Adrenal gland (tissue), 5 donors: ENCODE measurements at regions not wholly inside any gene's neighbourhood (a gene's known extent, or its start where the extent isn't known, plus 50 kb on each side); places are given as distances from the start of the nearest gene placed in this dataset.

Experiments
- POLR2A ChIP-seq, 2 donors: fragments of 450-650 bp; IDR thresholded peaks; one replicate each; pipeline ENCODE4 v1.6.1; 2017; ENCODE audit warnings: antibody characterized with exemption in 2 of 2, mild to moderate bottlenecking in 2 of 2, moderate library complexity in 1 of 2
- TF ChIP-seq, protein P1 (sequence below), 6 experiments: fragments of 450-650 bp in 4 of 6; fragments of 200-600 bp in 2 of 6; sonication (generic) in 1 of 6; IDR thresholded peaks; 1 replicate in 5 of 6; 2 replicates in 1 of 6; pipeline versions ENCODE4 v1.5.1 to v1.8.0; 2016 to 2021; ENCODE audit warnings: antibody characterized with exemption in 6 of 6, mild to moderate bottlenecking in 2 of 6, moderate library complexity in 1 of 6
- donor health status: DM: no; HTN: no; CAD: no.

DNA sequence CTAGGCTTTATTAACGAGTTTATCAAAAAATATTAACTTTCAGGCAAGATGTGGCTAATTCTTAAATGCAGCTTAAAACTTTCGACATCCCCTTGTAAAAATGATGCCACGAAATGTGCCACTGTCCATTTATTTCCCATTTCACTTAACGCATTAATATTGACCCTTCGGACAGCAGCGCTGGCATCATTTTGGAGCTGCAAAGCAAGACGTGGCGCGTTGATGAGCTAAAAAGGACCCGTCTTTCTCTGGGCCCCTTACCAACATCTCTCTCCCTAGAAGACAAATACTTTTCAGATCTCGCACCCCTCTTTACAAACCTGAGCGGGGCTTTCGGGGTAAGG is 367.9 kb downstream of the MTX2 start:
- TF ChIP-seq POLR2A (IDR thresholded peaks at IDR 0.05) = no peak
- TF ChIP-seq, protein P1, sequence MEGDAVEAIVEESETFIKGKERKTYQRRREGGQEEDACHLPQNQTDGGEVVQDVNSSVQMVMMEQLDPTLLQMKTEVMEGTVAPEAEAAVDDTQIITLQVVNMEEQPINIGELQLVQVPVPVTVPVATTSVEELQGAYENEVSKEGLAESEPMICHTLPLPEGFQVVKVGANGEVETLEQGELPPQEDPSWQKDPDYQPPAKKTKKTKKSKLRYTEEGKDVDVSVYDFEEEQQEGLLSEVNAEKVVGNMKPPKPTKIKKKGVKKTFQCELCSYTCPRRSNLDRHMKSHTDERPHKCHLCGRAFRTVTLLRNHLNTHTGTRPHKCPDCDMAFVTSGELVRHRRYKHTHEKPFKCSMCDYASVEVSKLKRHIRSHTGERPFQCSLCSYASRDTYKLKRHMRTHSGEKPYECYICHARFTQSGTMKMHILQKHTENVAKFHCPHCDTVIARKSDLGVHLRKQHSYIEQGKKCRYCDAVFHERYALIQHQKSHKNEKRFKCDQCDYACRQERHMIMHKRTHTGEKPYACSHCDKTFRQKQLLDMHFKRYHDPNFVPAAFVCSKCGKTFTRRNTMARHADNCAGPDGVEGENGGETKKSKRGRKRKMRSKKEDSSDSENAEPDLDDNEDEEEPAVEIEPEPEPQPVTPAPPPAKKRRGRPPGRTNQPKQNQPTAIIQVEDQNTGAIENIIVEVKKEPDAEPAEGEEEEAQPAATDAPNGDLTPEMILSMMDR (IDR thresholded peaks at IDR 0.05) = no peak
